ENCODE measurements at regions not wholly inside any gene's neighbourhood (a gene's known extent, or its start where the extent isn't known, plus 50 kb on each side); places are given as distances from the start of the nearest gene placed in this dataset.

GRCh38 chr13:62563251-62563650 lies 1147.6 kb upstream of the PCDH20 start:
- no peak for DNase-seq
- no peak for TF ChIP-seq CTCF (IDR thresholded peaks at IDR 0.05)
- no peak for TF ChIP-seq POLR2A (IDR thresholded peaks at IDR 0.05)
- Histone ChIP-seq H3K4me1 (no peaks in the 10 kb centered on the region), H3K27me3 (no peaks in the 10 kb centered on the region), H3K36me3 (no peaks in the 10 kb centered on the region), H3K4me3 (replicated peaks in 1 of 3) (no peak overlapping the region), H3K27ac (no peak overlapping the region), H3K9me3 (no peaks in the 10 kb centered on the region)
- 85 to 92% methylated on average over 1 of the region's 1 CpG for WGBS, 2 donors
- intact Hi-C loops (cut with DNase I), result no loop called here

GRCh38 chr13:62556978-62557377 lies 1141.3 kb upstream of the PCDH20 start:
- intact Hi-C loops (cut with DNase I), result no loop called here
- no peaks in the 10 kb centered on the region for H3K4me1 ChIP-seq
- 88 to 89% methylated on average over 1 of the region's 1 CpG for WGBS, 2 donors
- no peaks in the 10 kb centered on the region for H3K27me3 ChIP-seq
- no peak for DNase-seq
- H3K9me3 ChIP-seq, result no peaks in the 10 kb centered on the region
- H3K4me3 ChIP-seq (replicated peaks in 1 of 3), result no peak overlapping the region
- H3K27ac ChIP-seq, result no peak overlapping the region
- no peak for TF ChIP-seq POLR2A (IDR thresholded peaks at IDR 0.05)
- no peak for TF ChIP-seq CTCF (IDR thresholded peaks at IDR 0.05)
- no peaks in the 10 kb centered on the region for H3K36me3 ChIP-seq

GRCh38 chr13:62551588-62551987 lies 1135.9 kb upstream of the PCDH20 start:
- no peaks in the 10 kb centered on the region for H3K27me3 ChIP-seq
- intact Hi-C loops (cut with DNase I), result no loop called here
- no peak for TF ChIP-seq POLR2A (IDR thresholded peaks at IDR 0.05)
- no peak for TF ChIP-seq CTCF (IDR thresholded peaks at IDR 0.05)
- H3K4me1 ChIP-seq, result no peaks in the 10 kb centered on the region
- H3K27ac ChIP-seq, result no peak overlapping the region
- WGBS, 2 donors, result 64 to 70% methylated on average over 5 of the region's 5 CpGs
- no peaks in the 10 kb centered on the region for H3K9me3 ChIP-seq
- H3K4me3 ChIP-seq (replicated peaks in 1 of 3), result no peak overlapping the region
- H3K36me3 ChIP-seq, result no peaks in the 10 kb centered on the region
- DNase-seq, result no peak

GRCh38 chr13:62544928-62545327 lies 1129.3 kb upstream of the PCDH20 start:
- whole genome bisulfite sequencing, 2 donors, result 91 to 92% methylated on average over 4 of the region's 4 CpGs
- TF ChIP-seq POLR2A (IDR thresholded peaks at IDR 0.05) (no peak), CTCF (IDR thresholded peaks at IDR 0.05) (no peak)
- intact Hi-C loops (cut with DNase I), result no loop called here

GRCh38 chr13:62537593-62537992 lies 1121.9 kb upstream of the PCDH20 start:
- intact Hi-C loops (cut with DNase I), result no loop called here
- Histone ChIP-seq H3K27ac (no peak overlapping the region), H3K27me3 (no peaks in the 10 kb centered on the region), H3K36me3 (no peaks in the 10 kb centered on the region), H3K4me1 (no peaks in the 10 kb centered on the region), H3K9me3 (no peaks in the 10 kb centered on the region), H3K4me3 (replicated peaks in 1 of 3) (no peak overlapping the region)
- no peak for DNase-seq
- TF ChIP-seq POLR2A (IDR thresholded peaks at IDR 0.05) (no peak), CTCF (IDR thresholded peaks at IDR 0.05) (no peak)
- WGBS, 2 donors, result 85 to 91% methylated on average over 1 of the region's 1 CpG

More at GRCh38 chr13:62544928-62545327, 1129.3 kb upstream of the PCDH20 start:
- DNase-seq, result no peak
- no peaks in the 10 kb centered on the region for H3K4me1 ChIP-seq
- no peaks in the 10 kb centered on the region for H3K36me3 ChIP-seq
- no peak overlapping the region for H3K27ac ChIP-seq
- H3K27me3 ChIP-seq, result no peaks in the 10 kb centered on the region
- no peaks in the 10 kb centered on the region for H3K9me3 ChIP-seq
- H3K4me3 ChIP-seq (replicated peaks in 1 of 3), result no peak overlapping the region
